ENCODE measurements at regions not wholly inside any gene's neighbourhood (a gene's known extent, or its start where the extent isn't known, plus 50 kb on each side); places are given as distances from the start of the nearest gene placed in this dataset.

DNA sequence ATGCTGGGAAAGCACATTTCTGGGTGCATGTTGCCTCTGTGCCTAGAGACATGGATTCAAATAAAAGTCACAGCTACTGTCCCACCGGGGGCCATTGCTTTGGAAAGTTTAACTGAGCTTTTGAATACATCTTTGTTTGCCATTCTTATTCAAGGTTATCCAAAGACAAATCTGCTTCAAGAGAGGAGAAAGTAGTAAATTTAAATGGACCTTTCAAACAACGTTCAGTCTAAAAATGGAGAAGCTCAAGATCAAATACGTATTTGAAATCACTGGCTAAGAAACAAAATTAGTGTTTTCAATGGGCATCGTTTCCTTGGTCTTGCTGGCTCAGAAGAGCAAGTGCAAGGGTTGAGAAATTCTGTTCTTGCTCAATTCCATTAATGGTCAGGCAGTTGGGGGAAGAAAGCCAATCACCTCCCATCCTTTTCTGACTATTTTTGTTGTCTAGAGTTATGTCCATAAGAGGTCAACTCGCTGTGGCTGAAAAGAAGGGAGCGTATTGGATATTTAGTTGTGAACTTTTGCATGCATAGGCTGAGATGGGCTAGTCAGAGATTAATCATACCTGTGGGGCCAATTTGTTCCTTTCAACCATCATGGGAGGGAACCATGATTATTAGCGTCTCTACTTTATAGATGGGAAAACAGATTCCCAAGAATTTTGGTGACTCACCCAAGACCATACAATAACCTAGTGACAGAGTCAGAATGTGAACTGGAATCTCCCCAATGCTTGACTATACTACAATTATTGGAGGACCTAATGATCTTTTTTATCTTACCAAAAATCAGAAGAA lies 276.2 kb upstream of the TNC start:
- TF ChIP-seq EGR1 (IDR thresholded peaks at IDR 0.05) (no peak), EP300 (IDR thresholded peaks at IDR 0.05; ENCODE audit: borderline replicate concordance) (no peak), ZBTB7A (IDR thresholded peaks at IDR 0.05; ENCODE audit: low read depth) (no peak), FOXM1 (IDR thresholded peaks at IDR 0.05; ENCODE audit: borderline replicate concordance, low read depth) (no peak), TAF1 (IDR thresholded peaks at IDR 0.05; ENCODE audit: low read depth) (no peak)
- TF ChIP-seq, protein P1, sequence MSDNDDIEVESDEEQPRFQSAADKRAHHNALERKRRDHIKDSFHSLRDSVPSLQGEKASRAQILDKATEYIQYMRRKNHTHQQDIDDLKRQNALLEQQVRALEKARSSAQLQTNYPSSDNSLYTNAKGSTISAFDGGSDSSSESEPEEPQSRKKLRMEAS (IDR thresholded peaks at IDR 0.05), result no peak

DNA sequence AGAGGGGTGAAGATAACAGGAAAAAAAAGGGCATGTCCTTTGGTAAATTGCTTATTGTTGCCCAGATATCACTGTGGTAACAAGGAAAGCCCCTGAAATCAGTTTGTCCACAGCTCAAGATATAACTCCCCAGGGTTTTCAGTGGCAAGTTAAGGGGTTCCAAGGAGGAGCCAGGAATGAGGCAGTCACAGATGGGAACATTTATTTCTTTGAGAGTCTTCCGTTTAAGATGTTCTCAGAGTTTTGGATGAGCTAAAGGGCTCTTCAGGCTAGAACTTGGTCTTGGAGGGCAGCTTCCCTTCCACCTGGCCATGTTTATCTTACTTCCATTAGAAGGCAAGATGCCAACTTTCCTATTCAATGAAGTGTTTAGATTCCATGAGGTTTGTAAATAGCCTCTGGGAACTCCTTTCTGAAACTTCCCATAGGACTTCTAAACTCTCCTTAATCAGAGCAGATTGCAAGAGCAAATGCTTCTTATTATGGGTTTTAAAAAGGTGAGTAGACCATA lies 277.6 kb upstream of the TNC start:
- TF ChIP-seq CREB1 (IDR thresholded peaks at IDR 0.05; ENCODE audit: low read depth) (no peak), EP300 (IDR thresholded peaks at IDR 0.05; ENCODE audit: borderline replicate concordance) (no peak)
- TF ChIP-seq, protein P2, sequence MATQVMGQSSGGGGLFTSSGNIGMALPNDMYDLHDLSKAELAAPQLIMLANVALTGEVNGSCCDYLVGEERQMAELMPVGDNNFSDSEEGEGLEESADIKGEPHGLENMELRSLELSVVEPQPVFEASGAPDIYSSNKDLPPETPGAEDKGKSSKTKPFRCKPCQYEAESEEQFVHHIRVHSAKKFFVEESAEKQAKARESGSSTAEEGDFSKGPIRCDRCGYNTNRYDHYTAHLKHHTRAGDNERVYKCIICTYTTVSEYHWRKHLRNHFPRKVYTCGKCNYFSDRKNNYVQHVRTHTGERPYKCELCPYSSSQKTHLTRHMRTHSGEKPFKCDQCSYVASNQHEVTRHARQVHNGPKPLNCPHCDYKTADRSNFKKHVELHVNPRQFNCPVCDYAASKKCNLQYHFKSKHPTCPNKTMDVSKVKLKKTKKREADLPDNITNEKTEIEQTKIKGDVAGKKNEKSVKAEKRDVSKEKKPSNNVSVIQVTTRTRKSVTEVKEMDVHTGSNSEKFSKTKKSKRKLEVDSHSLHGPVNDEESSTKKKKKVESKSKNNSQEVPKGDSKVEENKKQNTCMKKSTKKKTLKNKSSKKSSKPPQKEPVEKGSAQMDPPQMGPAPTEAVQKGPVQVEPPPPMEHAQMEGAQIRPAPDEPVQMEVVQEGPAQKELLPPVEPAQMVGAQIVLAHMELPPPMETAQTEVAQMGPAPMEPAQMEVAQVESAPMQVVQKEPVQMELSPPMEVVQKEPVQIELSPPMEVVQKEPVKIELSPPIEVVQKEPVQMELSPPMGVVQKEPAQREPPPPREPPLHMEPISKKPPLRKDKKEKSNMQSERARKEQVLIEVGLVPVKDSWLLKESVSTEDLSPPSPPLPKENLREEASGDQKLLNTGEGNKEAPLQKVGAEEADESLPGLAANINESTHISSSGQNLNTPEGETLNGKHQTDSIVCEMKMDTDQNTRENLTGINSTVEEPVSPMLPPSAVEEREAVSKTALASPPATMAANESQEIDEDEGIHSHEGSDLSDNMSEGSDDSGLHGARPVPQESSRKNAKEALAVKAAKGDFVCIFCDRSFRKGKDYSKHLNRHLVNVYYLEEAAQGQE (IDR thresholded peaks at IDR 0.05; ENCODE audit: low read depth), result no peak
- TF ChIP-seq, protein P1 (IDR thresholded peaks at IDR 0.05), result no peak

DNA sequence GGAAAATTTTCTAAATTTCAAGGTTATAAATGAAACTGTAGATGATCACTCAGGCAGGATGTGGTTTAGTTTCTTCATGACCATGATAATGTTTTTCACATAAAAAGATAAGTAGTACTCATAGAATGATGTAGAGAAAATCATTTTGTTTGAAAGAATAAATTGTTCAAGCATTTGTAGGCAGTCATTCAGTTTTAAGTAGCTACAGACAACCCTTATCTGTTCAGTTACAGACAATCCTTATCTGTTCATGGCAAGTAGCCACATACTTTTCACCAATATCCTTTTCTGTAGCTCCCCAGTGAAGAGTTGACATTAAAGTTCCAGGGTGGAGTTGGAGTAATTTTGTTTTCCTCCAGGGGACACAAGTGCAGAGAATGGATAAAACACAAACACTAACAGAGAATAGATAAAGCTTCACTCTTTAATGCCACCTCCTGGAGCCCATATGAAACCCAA lies 278.1 kb upstream of the TNC start:
- no peak for TF ChIP-seq TAF1 (IDR thresholded peaks at IDR 0.05; ENCODE audit: low read depth)
- no peak for TF ChIP-seq FOXM1 (IDR thresholded peaks at IDR 0.05; ENCODE audit: borderline replicate concordance, low read depth)
- TF ChIP-seq ZBTB7A (IDR thresholded peaks at IDR 0.05; ENCODE audit: low read depth), result no peak
- TF ChIP-seq TCF12 (IDR thresholded peaks at IDR 0.05; ENCODE audit: low read depth), result no peak
- TF ChIP-seq, protein P2 (IDR thresholded peaks at IDR 0.05; ENCODE audit: low read depth), result no peak
- no peak for TF ChIP-seq CREB1 (IDR thresholded peaks at IDR 0.05; ENCODE audit: low read depth)
- no peak for TF ChIP-seq EP300 (IDR thresholded peaks at IDR 0.05; ENCODE audit: borderline replicate concordance)
- TF ChIP-seq RAD21 (IDR thresholded peaks at IDR 0.05; ENCODE audit: low read depth), result no peak

DNA sequence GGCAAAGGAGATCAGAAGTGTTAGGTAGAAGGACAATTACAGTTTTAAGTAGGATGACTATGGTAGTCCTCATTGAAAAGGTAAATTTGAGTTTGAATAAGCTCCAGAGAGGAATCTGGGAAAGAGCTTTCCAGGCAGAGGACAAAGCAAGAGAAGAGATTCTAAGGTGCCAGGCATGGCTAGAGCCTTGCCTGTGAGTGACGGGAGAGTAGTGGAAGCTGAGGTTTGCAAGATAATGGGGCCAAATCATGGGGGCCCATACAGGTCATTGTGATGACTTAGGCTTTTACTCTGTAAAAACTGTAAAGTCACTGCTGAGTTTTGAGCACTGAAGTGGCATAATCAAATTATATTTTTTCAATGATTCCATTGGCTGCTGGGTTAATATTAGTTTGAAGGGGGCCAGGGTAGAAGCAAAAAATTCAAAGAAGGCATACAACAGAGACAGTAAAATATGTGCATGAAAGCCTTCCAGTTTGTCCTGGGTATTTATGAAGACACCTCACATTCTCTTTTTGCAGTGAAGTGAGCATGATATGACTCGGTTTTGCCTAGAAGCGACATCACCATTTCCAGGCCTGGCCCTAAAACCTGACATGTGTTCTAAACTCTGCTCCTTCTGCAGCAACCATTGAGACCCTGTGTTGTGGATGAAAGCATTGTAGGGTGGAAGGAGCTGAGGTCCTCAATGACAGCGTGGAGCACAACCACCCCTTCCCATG lies 279.8 kb upstream of the TNC start:
- no peak for TF ChIP-seq ZBTB7A (IDR thresholded peaks at IDR 0.05; ENCODE audit: low read depth)
- no peak for TF ChIP-seq TAF1 (IDR thresholded peaks at IDR 0.05; ENCODE audit: low read depth)
- TF ChIP-seq EP300 (IDR thresholded peaks at IDR 0.05; ENCODE audit: borderline replicate concordance), result no peak

DNA sequence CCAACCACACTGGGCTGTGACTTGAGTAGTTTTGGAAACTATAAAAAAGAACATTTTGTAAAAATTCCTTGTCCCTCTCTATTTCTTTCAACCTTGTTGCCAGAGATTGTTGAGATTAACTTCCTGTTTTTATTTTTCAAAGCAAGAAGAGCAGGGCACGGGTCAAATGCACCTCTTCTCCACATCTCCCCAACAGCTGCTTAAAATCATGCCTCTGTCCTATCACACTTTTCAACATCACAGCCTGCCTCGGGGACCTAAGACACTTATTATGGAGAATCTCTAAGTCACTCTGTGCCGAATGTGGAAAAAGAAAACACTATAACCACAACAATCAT lies 280.3 kb upstream of the TNC start:
- TF ChIP-seq EP300 (IDR thresholded peaks at IDR 0.05; ENCODE audit: borderline replicate concordance), result no peak
- no peak for TF ChIP-seq EGR1 (IDR thresholded peaks at IDR 0.05)
- no peak for TF ChIP-seq TCF12 (IDR thresholded peaks at IDR 0.05; ENCODE audit: low read depth)
- TF ChIP-seq TAF1 (IDR thresholded peaks at IDR 0.05; ENCODE audit: low read depth), result no peak
- TF ChIP-seq, protein P3, sequence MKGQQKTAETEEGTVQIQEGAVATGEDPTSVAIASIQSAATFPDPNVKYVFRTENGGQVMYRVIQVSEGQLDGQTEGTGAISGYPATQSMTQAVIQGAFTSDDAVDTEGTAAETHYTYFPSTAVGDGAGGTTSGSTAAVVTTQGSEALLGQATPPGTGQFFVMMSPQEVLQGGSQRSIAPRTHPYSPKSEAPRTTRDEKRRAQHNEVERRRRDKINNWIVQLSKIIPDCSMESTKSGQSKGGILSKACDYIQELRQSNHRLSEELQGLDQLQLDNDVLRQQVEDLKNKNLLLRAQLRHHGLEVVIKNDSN (IDR thresholded peaks at IDR 0.05), result no peak
- no peak for TF ChIP-seq CREB1 (IDR thresholded peaks at IDR 0.05; ENCODE audit: low read depth)
- no peak for TF ChIP-seq CEBPB (IDR thresholded peaks at IDR 0.05)
- TF ChIP-seq YY1 (IDR thresholded peaks at IDR 0.05; ENCODE audit: low read depth), result no peak
- TF ChIP-seq RAD21 (IDR thresholded peaks at IDR 0.05; ENCODE audit: low read depth), result no peak
- no peak for TF ChIP-seq TEAD4 (IDR thresholded peaks at IDR 0.05)

DNA sequence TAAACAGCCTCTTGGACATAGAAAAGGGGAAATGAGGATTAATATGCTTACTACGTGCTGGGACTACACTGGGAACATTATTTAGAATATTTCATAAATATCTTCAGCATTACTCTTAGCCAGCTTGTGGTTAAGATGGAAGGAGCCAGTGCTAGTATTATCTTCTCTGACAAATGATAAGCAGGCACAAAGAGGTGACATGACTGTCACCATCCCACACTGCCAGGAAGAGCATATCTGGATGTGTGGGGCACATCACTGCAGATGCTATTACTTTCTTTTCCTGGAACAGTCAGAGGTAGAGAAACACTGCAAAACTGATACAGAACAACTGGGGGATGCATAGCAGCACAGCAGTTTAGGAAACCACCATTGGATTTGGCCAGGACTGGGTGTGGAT lies 281.0 kb upstream of the TNC start:
- TF ChIP-seq RAD21 (IDR thresholded peaks at IDR 0.05; ENCODE audit: low read depth), result no peak
- no peak for TF ChIP-seq TEAD4 (IDR thresholded peaks at IDR 0.05)
- no peak for TF ChIP-seq YY1 (IDR thresholded peaks at IDR 0.05; ENCODE audit: low read depth)
- no peak for TF ChIP-seq TAF1 (IDR thresholded peaks at IDR 0.05; ENCODE audit: low read depth)
- TF ChIP-seq, protein P1 (IDR thresholded peaks at IDR 0.05), result no peak
- no peak for TF ChIP-seq EP300 (IDR thresholded peaks at IDR 0.05; ENCODE audit: borderline replicate concordance)
- TF ChIP-seq ZBTB7A (IDR thresholded peaks at IDR 0.05; ENCODE audit: low read depth), result no peak
- TF ChIP-seq FOXM1 (IDR thresholded peaks at IDR 0.05; ENCODE audit: borderline replicate concordance, low read depth), result no peak
- TF ChIP-seq, protein P2 (IDR thresholded peaks at IDR 0.05; ENCODE audit: low read depth), result no peak
- TF ChIP-seq NFIC (IDR thresholded peaks at IDR 0.05), result no peak
- TF ChIP-seq, protein P3 (IDR thresholded peaks at IDR 0.05), result no peak
- no peak for TF ChIP-seq EGR1 (IDR thresholded peaks at IDR 0.05)
- no peak for TF ChIP-seq TCF12 (IDR thresholded peaks at IDR 0.05; ENCODE audit: low read depth)
- TF ChIP-seq CEBPB (IDR thresholded peaks at IDR 0.05), result no peak
- TF ChIP-seq CREB1 (IDR thresholded peaks at IDR 0.05; ENCODE audit: low read depth), result no peak
